Esophagus squamous epithelium (tissue), 5 donors: ENCODE measurements at regions not wholly inside any gene's neighbourhood (a gene's known extent, or its start where the extent isn't known, plus 50 kb on each side); places are given as distances from the start of the nearest gene placed in this dataset.
A peak's percentile ranks its signal among the peaks of the same experiment; 100 is the strongest.

Experiments used
- DNase-seq: peaks from one replicate; lab custom pipeline; 2025; lab: John Stamatoyannopoulos, UW
- H3K27ac ChIP-seq, 4 donors: fragments of 200-600 bp; sonication (generic); one replicate each; pipeline ENCODE4 v1.5.1; 2016 to 2019; ENCODE audit warnings: mild to moderate bottlenecking in 1 of 4
- H3K27me3 ChIP-seq, 4 donors: fragments of 200-600 bp; sonication (generic); 1 replicate in 3 of 4; 2 replicates in 1 of 4; pipeline versions ENCODE4 v1.5.1 to v1.6.0; 2017 to 2021; ENCODE audit warnings: antibody characterized with exemption in 1 of 4
- H3K36me3 ChIP-seq, 3 donors: fragments of 200-600 bp; sonication (generic); one replicate each; pipeline ENCODE4 v1.5.1; 2016 to 2019
- H3K4me1 ChIP-seq, 3 donors: fragments of 200-600 bp; sonication (generic); one replicate each; pipeline ENCODE4 v1.5.1; 2017 to 2019
- H3K4me3 ChIP-seq, 4 donors: fragments of 200-600 bp; sonication (generic); 1 replicate in 3 of 4; 2 replicates in 1 of 4; pipeline ENCODE4 v1.5.1; 2016 to 2019; ENCODE audit warnings: mild to moderate bottlenecking in 2 of 4, moderate library complexity in 1 of 4
- H3K9me3 ChIP-seq, 3 donors: fragments of 200-600 bp; sonication (generic); one replicate each; pipeline ENCODE4 v1.5.1; 2016 to 2019
- CTCF ChIP-seq, 6 experiments: fragments of 450-650 bp in 4 of 6; fragments of 200-600 bp in 2 of 6; sonication (generic) in 2 of 6; IDR thresholded peaks; one replicate each; pipeline ENCODE4 v1.5.1; 2016 to 2019; ENCODE audit warnings: antibody characterized with exemption in 6 of 6, mild to moderate bottlenecking in 4 of 6, moderate library complexity in 4 of 6
- POLR2A ChIP-seq, 4 donors: fragments of 450-650 bp; IDR thresholded peaks; one replicate each; pipeline ENCODE4 v1.6.1; 2017; ENCODE audit warnings: antibody characterized with exemption in 4 of 4, mild to moderate bottlenecking in 4 of 4, moderate library complexity in 3 of 4
- WGBS, 2 donors: methylation state at CpG; one replicate each; pipeline ENCODE4 v1.1.5; 2018; 5-methylcytosine and 5-hydroxymethylcytosine counted together
- intact Hi-C: fragments of 100-400 bp; cut with DNase I; formaldehyde crosslinking; loops from one replicate; pipeline ENCODE4 v1.15.0; 2022
- donor health status: DM: yes; HTN: yes; CAD: no.

DNA sequence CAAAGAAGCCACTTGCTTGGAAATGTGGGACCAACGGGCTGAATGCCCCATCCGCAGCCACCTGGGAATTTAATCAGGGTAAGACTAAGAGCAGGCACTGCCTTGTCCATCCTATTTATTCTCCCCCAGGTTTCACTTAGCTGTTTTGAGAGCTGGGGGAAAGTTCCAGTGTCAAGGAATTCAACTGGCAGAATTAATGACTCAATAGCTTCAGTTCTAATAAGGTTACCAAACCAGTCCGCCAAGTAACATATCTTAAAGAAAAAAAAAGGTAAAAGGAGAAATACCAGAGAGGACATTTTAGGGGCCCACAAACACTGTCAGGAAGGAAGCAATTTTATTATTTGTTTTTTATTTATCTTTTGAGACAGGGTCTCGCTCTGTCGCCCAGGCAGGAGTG is 157.6 kb upstream of the SOD1 start:
- Histone ChIP-seq H3K27ac (peak overlapping the region; percentile 87 to 95 (median 90)), H3K27me3 (no peaks in the 10 kb centered on the region), H3K9me3 (no peaks in the 10 kb centered on the region), H3K4me3 (peak overlapping the region in 2 of 4 donors; percentile 13 to 14), H3K36me3 (no peaks in the 10 kb centered on the region), H3K4me1 (peaks cover 0 to 58% (median 12%) of the 10 kb centered on the region in 3 donors)
- WGBS, 2 donors, result 48 to 71% methylated on average over 4 to 5 of the region's 5 CpGs
- TF ChIP-seq POLR2A (IDR thresholded peaks at IDR 0.05) (no peak), CTCF (IDR thresholded peaks at IDR 0.05) (no peak)
- intact Hi-C loops, result no loop called here
- no peak for DNase-seq

- H3K36me3 ChIP-seq, result no peaks in the 10 kb centered on the region
- no peaks in the 10 kb centered on the region for H3K9me3 ChIP-seq
- no peak for DNase-seq
- no peak for TF ChIP-seq POLR2A (IDR thresholded peaks at IDR 0.05)
- TF ChIP-seq CTCF (IDR thresholded peaks at IDR 0.05), result no peak
- peak overlapping the region in 3 of 4 donors; percentile 87 to 95 (median 92) for H3K27ac ChIP-seq
- H3K27me3 ChIP-seq, result no peaks in the 10 kb centered on the region
- intact Hi-C loops, result no loop called here
- WGBS, 2 donors, result 86 to 88% methylated on average over 6 of the region's 7 CpGs
- H3K4me1 ChIP-seq, result peaks cover 0 to 58% (median 12%) of the 10 kb centered on the region in 3 donors
- H3K4me3 ChIP-seq, result no peak overlapping the region
Observed at GRCh38 chr21:31500982-31501381, 156.9 kb upstream of the TIAM1 start.

- Histone ChIP-seq H3K27me3 (no peaks in the 10 kb centered on the region), H3K27ac (no peak overlapping the region), H3K9me3 (no peaks in the 10 kb centered on the region), H3K4me3 (no peak overlapping the region), H3K4me1 (peaks cover 0 to 54% (median 12%) of the 10 kb centered on the region in 3 donors), H3K36me3 (no peaks in the 10 kb centered on the region)
- DNase-seq, result no peak
- intact Hi-C loops, result no loop called here
- TF ChIP-seq POLR2A (IDR thresholded peaks at IDR 0.05), result no peak
- no peak for TF ChIP-seq CTCF (IDR thresholded peaks at IDR 0.05)
- 87 to 93% methylated on average over 3 to 5 of the region's 5 CpGs for WGBS, 2 donors
Observed at GRCh38 chr21:31500071-31500470, 156.0 kb upstream of the TIAM1 start.

DNA sequence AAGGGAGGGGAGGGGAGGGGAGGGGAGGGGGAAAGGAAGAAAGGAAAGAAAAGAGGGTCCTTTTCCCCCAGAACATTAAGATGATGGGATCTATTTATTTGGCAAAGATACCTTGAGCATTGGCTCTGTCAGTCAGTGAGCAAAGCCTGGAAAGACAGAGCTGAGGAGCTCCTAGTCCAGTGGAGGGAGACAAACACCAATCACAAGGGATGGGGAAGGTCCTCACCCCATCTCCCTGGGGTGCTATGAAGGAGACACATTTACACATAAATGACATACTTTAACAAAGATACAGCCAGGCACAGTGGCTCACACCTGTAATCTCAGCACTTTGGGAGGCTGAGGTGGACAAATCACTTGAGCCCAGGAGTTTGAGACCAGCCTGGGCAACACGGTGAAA is 154.9 kb upstream of the TIAM1 start:
- intact Hi-C loops, result no loop called here
- H3K27ac ChIP-seq, result no peak overlapping the region
- peaks cover 0 to 43% (median 12%) of the 10 kb centered on the region in 3 donors for H3K4me1 ChIP-seq
- H3K36me3 ChIP-seq, result no peaks in the 10 kb centered on the region
- 0 to 100% methylated on average over 1 of the region's 1 CpG for WGBS, 2 donors
- no peak for DNase-seq
- peak in 1 of 6 experiments; percentile 6 for TF ChIP-seq CTCF (IDR thresholded peaks at IDR 0.05)
- TF ChIP-seq POLR2A (IDR thresholded peaks at IDR 0.05), result no peak
- H3K9me3 ChIP-seq, result no peaks in the 10 kb centered on the region
- no peaks in the 10 kb centered on the region for H3K27me3 ChIP-seq
- H3K4me3 ChIP-seq, result no peak overlapping the region

GRCh38 chr21:31497914-31498313 is 153.9 kb upstream of the TIAM1 start:
- Histone ChIP-seq H3K4me3 (no peak overlapping the region), H3K27ac (no peak overlapping the region), H3K27me3 (no peaks in the 10 kb centered on the region), H3K4me1 (peaks cover 0 to 32% (median 10%) of the 10 kb centered on the region in 3 donors), H3K9me3 (no peaks in the 10 kb centered on the region), H3K36me3 (no peaks in the 10 kb centered on the region)
- WGBS, 2 donors, result 50 to 63% methylated on average over 2 to 3 of the region's 3 CpGs
- intact Hi-C loops, result no loop called here
- no peak for DNase-seq
- TF ChIP-seq POLR2A (IDR thresholded peaks at IDR 0.05), result no peak
- TF ChIP-seq CTCF (IDR thresholded peaks at IDR 0.05), result no peak
